ENCODE measurements at regions not wholly inside any gene's neighbourhood (a gene's known extent, or its start where the extent isn't known, plus 50 kb on each side); places are given as distances from the start of the nearest gene placed in this dataset.

- TF ChIP-seq CTCF (IDR thresholded peaks at IDR 0.05; ENCODE audit: borderline replicate concordance, control extremely low read depth, extremely low read depth, insufficient read depth, missing control alignments): no peak
- DNase-seq (ENCODE audit: low spot score): no peak
- in situ Hi-C loops (cut with MboI; ENCODE audit: low sequenced_read_pairs, unreplicated experiment): no loop called here
Observed at GRCh38 chr3:40855871-40856270, 331.1 kb downstream of the ZNF621 start.

GRCh38 chr3:40858364-40859115, 333.8 kb downstream of the ZNF621 start:
- in situ Hi-C loops (cut with MboI; ENCODE audit: low sequenced_read_pairs, unreplicated experiment): no loop called here
- no peak for DNase-seq (ENCODE audit: low spot score)
- TF ChIP-seq CTCF (IDR thresholded peaks at IDR 0.05; ENCODE audit: borderline replicate concordance, control extremely low read depth, extremely low read depth, insufficient read depth, missing control alignments): no peak

- in situ Hi-C loops (cut with MboI; ENCODE audit: low sequenced_read_pairs, unreplicated experiment): no loop called here
Observed at GRCh38 chr3:40862946-40863345, 336.4 kb upstream of the CTNNB1 start.

GRCh38 chr3:40864146-40864782, 335.0 kb upstream of the CTNNB1 start:
- DNase-seq (ENCODE audit: low spot score): no peak
- TF ChIP-seq CTCF (IDR thresholded peaks at IDR 0.05; ENCODE audit: borderline replicate concordance, control extremely low read depth, extremely low read depth, insufficient read depth, missing control alignments): no peak
- in situ Hi-C loops (cut with MboI; ENCODE audit: low sequenced_read_pairs, unreplicated experiment): no loop called here

More at GRCh38 chr3:40862946-40863345, 336.4 kb upstream of the CTNNB1 start:
- no peak for TF ChIP-seq CTCF (IDR thresholded peaks at IDR 0.05; ENCODE audit: borderline replicate concordance, control extremely low read depth, extremely low read depth, insufficient read depth, missing control alignments)
- no peak for DNase-seq (ENCODE audit: low spot score)

GRCh38 chr3:40864915-40865314, 334.4 kb upstream of the CTNNB1 start:
- no peak for TF ChIP-seq CTCF (IDR thresholded peaks at IDR 0.05; ENCODE audit: borderline replicate concordance, control extremely low read depth, extremely low read depth, insufficient read depth, missing control alignments)
- DNase-seq (ENCODE audit: low spot score): no peak
- in situ Hi-C loops (cut with MboI; ENCODE audit: low sequenced_read_pairs, unreplicated experiment): no loop called here

GRCh38 chr3:40867797-40868196, 331.5 kb upstream of the CTNNB1 start:
- no peak for DNase-seq (ENCODE audit: low spot score)
- no peak for TF ChIP-seq CTCF (IDR thresholded peaks at IDR 0.05; ENCODE audit: borderline replicate concordance, control extremely low read depth, extremely low read depth, insufficient read depth, missing control alignments)
- in situ Hi-C loops (cut with MboI; ENCODE audit: low sequenced_read_pairs, unreplicated experiment): no loop called here

All from GM13976 (cell line).